Ecto neural progenitor cell (in vitro differentiated cells): ENCODE measurements at regions not wholly inside any gene's neighbourhood (a gene's known extent, or its start where the extent isn't known, plus 50 kb on each side); places are given as distances from the start of the nearest gene placed in this dataset.
"Not testable (repeated sequence)": the region's sequence is repeated elsewhere in the genome, so short reads cannot be mapped to it uniquely, and the experiment has no call there.

ENCODE experiments used
- DNase-seq: peaks from one replicate; pipeline ENCODE4 v3.0.0-alpha.2; 2018; ENCODE audit warnings: low spot score

GRCh38 chr20:53664121-53664520, 70.5 kb upstream of the ZNF217 start:
- no peak for DNase-seq

DNA sequence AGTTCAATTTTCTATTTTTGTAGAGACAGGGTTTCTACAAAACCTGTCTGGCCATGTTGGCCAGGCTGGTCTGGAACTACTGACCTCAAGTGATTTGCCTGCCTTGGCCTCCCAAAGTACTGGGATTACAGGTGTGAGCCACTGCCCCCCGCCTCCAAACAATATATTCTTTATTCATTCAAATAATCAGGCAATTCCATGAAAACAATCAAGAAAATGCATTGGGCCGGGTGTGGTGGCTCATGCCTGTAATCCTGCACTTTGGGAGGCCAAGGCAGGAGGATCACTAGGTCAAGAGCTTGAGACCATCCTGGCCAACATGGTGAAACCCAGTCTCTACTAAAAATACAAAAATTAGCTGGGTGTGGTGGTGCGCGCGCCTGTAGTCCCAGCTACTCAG, 69.9 kb upstream of the ZNF217 start:
- not testable (repeated sequence) for DNase-seq

DNA sequence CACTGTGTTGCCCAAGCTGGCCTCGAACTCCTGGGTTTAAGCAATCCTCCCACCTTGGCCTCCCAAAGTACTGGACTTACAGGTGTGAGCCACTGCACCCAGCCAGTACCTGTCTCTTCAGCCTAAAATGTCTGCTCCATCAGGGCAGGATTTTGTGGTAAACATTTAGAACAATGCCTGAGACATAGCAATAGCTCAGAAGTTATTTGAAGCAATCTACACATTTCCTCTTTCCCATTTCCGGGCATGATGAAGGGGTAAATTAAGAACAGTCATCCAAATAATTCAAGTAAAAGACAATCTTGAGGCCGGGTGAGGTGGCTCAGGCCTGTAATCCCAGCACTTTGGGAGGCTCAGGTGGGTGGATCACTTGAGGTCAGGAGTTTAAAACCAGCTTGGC, 69.0 kb upstream of the ZNF217 start:
- DNase-seq, result no peak

- DNase-seq, result no peak
Measured at GRCh38 chr20:53660947-53661381, 67.3 kb upstream of the ZNF217 start.

DNA sequence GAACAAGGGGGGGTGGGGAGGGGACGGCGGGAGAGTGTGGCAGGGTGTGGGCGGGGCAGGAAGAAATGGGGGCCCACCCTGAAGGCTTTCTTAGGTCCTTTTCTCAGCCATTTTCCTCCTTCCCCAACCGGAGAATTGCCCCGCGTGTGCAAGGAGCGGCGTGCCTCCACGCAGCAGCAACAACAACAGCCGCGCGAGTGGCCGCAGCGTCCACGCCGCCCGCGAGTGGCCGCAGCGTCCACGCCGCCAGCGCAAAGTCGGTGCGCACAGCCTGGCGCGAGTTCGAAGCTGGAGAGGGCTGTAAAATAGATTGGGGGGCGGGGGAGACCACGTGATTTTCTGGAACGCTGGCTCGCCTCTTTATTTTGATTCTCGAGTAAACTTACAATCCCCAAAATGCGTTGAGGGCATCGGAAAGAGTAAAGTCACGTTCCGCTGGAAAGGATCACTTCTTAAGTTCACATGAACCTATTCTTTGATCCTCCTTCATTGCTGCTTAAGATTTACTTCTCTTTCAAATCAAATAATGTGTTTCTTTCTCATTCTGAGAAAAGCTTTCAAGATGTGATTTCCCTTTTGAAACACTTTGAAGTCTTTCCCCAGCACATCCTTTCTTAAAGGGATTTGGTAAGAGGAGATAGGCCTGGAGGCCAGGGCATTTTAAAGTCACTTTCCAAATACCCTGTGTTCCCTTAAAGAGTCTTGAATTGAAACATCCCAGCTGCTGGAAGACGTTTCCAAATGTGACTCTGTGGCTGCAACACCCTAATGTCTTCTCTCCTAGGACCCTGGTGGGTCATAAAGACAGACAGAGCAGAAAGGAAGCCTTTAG, 66.7 kb upstream of the ZNF217 start:
- peak; percentile 53 for DNase-seq

GRCh38 chr20:53658973-53659372, 65.3 kb upstream of the ZNF217 start:
- DNase-seq, result no peak

- DNase-seq, result no peak
Measured at GRCh38 chr20:53658322-53658721, 64.7 kb upstream of the ZNF217 start.

DNA sequence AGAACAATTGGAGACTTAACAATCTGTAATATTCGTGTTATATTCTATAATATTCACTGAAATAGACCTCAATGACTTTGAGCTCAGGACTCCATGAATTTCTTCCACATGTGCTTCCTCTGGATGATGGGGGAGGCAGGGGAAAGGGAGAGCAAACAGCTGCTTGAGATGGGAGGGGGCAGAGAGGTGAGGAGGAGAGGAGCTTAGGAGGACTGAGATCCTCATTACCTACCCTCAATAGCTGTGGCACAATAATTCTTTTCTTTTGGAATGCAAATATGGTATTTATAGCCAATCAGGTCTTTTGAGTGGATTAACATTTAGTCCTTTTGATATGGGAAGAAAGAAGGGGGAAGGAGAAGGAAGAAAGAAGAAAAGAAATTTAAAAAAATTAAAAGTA, 64.1 kb upstream of the ZNF217 start:
- DNase-seq, result no peak

- no peak for DNase-seq
Measured at GRCh38 chr20:53657279-53657678, 63.6 kb upstream of the ZNF217 start.

- no peak for DNase-seq
Measured at GRCh38 chr20:53656293-53657202, 62.9 kb upstream of the ZNF217 start.

- DNase-seq, result no peak
Measured at GRCh38 chr20:53655625-53656292, 62.1 kb upstream of the ZNF217 start.

- DNase-seq, result no peak
Measured at GRCh38 chr20:53654932-53655624, 61.4 kb upstream of the ZNF217 start.

DNA sequence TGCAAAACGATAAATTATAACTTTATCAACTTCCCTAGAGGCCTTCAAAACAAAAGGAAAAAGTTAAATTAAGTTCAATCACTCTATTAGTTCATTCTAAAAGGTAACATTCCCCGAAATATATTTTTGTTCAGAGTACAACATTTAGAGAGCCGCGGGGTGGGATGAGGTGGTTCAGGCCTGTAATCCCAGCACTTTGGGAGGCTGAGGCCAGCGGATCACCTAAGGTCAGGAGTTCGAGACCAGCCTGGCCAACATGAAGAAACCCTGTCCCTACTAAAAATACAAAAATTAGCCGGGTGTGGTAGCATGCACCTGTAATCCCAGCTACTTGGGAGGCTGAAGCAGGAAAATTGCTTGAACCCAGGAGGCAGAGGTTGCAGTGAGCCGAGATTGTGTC, 60.9 kb upstream of the ZNF217 start:
- not testable (repeated sequence) for DNase-seq

- no peak for DNase-seq
Measured at GRCh38 chr20:53652859-53653517, 59.3 kb upstream of the ZNF217 start.

DNA sequence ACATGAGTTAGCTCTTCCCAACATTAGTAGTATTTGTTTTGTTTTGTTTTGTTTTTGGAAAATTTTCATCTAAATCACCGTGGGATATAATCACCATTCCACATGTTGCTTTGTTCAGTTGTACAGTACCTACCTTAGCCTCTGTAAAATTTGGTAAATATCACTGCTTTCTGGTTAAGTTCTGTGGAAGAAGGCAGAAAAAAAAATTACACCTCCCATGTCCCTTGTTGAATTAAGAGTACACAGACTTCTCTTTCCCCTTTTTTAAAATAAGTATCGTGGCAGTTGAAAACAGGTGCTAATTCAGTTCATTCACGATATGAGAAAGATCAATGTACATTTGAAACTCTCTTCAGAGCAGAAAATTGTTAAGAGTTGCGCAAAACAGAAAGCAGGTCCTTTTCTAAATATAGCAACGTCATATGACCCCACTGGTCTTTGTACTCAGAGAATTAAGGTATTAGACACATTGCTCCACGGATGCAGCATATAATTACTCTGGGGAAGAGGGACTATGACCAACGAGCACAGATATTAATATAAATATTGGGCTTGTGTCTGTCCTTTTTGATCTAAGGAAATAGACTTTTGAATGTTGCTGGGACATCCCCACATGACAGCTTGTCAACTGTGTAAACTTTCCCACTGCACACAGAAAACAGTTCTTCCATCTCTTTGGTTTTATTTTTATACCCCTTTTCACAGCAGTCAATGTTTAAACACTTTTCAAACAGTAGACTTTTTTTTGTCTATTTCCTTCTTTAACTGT, 58.6 kb upstream of the ZNF217 start:
- DNase-seq, result no peak

DNA sequence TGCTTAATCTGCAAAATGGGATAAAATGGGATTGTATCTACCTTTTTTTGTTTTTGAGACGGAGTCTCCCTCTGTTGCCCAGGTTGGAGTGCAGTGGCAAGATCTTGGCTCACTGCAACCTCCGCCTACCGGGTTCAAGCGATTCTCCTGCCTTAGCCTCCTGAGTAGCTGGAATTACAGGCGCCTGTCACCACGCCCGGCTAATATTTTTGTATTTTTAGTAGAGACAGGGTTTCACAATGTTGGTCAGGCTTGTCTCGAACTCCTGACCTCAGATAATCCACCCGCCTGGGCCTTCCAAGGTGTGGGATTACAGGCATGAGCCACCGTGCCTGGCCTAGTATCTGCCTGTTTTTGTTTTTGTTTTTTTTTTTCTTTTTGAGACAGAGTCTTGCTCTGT, 55.9 kb upstream of the ZNF217 start:
- not testable (repeated sequence) for DNase-seq

DNA sequence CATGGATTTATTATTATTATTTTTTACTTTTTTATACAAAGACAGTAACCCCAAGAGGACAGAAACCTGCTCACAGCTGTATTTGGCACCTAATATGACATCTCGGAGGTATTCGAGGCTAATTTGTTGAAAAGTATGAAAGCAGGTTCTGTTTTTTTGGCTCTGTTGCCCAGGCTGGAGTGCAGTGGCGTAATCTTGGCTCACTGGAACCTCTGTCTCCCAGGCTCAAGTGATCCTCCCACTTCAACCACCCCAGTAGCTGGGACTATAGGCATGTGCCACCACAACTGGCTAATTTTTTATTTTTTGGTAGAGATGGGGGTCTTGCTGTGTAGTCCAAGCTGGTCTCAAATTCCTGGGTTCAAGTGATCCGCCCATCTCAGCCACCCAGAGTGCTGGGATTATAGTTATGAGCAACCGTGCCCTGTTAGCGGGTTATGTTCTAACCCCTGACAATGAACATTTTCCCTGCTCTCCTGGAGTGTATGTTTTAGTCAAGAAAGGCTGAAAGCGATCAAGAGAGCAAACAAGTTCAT, 53.7 kb upstream of the ZNF217 start:
- DNase-seq, result no peak

DNA sequence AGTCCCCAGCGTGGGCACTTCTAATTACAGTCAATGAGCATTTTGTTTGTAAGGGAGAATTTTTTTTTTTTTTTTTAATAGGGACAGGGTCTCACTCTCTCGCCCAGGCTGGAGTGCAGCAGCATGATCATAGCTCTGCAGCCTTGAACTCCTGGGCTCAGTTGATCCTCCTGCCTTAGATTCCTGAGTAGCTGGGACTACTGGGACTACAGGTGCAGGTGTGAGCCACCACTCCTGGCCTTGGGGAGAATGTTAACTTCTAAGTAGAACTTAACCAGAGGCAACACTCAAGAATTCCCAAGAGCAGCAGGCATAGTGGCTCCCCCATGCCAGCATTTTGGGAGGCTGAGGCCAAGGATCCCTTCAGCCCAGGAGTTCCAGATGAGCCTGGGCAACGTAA, 52.9 kb upstream of the ZNF217 start:
- no peak for DNase-seq

- no peak for DNase-seq
Measured at GRCh38 chr20:53645582-53645897, 51.9 kb upstream of the ZNF217 start.

GRCh38 chr20:53644108-53644507, 50.5 kb upstream of the ZNF217 start:
- not testable (repeated sequence) for DNase-seq
